ENCODE measurements at regions not wholly inside any gene's neighbourhood (a gene's known extent, or its start where the extent isn't known, plus 50 kb on each side); places are given as distances from the start of the nearest gene placed in this dataset.

DNA sequence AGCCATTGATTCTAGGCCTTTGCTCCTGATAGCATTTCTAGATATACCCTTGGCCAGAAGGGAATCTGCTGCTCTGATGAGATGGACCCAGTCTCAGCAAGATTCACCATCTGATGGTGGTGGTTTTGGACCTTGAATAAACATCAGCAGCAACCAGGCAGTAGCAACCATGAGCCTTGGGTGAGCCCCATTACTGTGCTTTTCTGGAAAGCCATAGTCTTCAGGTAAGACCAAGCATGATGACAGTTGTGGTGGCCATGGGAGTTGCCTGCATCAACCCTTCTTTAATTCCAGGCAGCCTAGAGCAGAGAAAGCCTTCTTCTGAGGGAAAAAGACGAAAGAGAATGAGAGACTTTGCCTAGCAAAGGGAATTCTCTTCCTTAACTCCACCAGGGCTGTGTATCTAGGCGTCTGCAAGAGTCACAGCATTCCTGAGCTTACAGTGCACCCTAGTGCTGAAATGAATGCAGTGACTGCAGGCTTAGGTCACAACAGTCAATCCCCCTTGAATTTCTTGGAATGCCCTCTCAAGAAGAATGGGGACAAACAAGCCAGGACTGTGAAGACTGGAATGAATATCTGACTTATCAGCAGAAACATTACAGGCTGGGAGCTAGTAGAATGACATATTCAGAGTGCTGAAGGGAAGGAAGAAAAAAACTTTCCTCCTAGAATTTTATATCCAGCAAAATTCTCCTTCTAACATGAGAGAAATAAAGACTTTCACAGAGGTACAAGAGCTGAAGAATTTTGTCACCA lies 942.4 kb upstream of the PCDH20 start (continued):
- TF ChIP-seq ZNF549 (CRISPR knock-in tag; IDR thresholded peaks at IDR 0.05) (no peak), SIX1 (CRISPR knock-in tag; IDR thresholded peaks at IDR 0.05; ENCODE audit: borderline replicate concordance) (no peak), DMAP1 (CRISPR knock-in tag; IDR thresholded peaks at IDR 0.05) (no peak), MTA3 (CRISPR knock-in tag; IDR thresholded peaks at IDR 0.05) (no peak), MED1 (CRISPR knock-in tag; IDR thresholded peaks at IDR 0.05) (no peak), STAT5B (CRISPR knock-in tag; IDR thresholded peaks at IDR 0.05) (no peak), SCMH1 (CRISPR knock-in tag; IDR thresholded peaks at IDR 0.05; ENCODE audit: borderline replicate concordance) (no peak), ZNF839 (CRISPR knock-in tag; IDR thresholded peaks at IDR 0.05; ENCODE audit: borderline replicate concordance) (no peak), ZNF83 (CRISPR knock-in tag; IDR thresholded peaks at IDR 0.05; ENCODE audit: borderline replicate concordance) (no peak), ZNF160 (CRISPR knock-in tag; IDR thresholded peaks at IDR 0.05) (no peak), MEIS1 (CRISPR knock-in tag; IDR thresholded peaks at IDR 0.05; ENCODE audit: borderline replicate concordance) (no peak), STAG1 (CRISPR knock-in tag; IDR thresholded peaks at IDR 0.05) (peak; percentile 84)
- TF ChIP-seq, protein P1, sequence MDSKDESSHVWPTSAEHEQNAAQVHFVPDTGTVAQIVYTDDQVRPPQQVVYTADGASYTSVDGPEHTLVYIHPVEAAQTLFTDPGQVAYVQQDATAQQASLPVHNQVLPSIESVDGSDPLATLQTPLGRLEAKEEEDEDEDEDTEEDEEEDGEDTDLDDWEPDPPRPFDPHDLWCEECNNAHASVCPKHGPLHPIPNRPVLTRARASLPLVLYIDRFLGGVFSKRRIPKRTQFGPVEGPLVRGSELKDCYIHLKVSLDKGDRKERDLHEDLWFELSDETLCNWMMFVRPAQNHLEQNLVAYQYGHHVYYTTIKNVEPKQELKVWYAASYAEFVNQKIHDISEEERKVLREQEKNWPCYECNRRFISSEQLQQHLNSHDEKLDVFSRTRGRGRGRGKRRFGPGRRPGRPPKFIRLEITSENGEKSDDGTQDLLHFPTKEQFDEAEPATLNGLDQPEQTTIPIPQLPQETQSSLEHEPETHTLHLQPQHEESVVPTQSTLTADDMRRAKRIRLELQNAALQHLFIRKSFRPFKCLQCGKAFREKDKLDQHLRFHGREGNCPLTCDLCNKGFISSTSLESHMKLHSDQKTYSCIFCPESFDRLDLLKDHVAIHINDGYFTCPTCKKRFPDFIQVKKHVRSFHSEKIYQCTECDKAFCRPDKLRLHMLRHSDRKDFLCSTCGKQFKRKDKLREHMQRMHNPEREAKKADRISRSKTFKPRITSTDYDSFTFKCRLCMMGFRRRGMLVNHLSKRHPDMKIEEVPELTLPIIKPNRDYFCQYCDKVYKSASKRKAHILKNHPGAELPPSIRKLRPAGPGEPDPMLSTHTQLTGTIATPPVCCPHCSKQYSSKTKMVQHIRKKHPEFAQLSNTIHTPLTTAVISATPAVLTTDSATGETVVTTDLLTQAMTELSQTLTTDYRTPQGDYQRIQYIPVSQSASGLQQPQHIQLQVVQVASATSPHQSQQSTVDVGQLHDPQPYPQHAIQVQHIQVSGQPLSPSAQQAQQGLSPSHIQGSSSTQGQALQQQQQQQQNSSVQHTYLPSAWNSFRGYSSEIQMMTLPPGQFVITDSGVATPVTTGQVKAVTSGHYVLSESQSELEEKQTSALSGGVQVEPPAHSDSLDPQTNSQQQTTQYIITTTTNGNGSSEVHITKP (CRISPR knock-in tag; IDR thresholded peaks at IDR 0.05; ENCODE audit: low read depth), result no peak
